ENCODE measurements at regions not wholly inside any gene's neighbourhood (a gene's known extent, or its start where the extent isn't known, plus 50 kb on each side); places are given as distances from the start of the nearest gene placed in this dataset.
A peak's percentile ranks its signal among the peaks of the same experiment; 100 is the strongest.

DNA sequence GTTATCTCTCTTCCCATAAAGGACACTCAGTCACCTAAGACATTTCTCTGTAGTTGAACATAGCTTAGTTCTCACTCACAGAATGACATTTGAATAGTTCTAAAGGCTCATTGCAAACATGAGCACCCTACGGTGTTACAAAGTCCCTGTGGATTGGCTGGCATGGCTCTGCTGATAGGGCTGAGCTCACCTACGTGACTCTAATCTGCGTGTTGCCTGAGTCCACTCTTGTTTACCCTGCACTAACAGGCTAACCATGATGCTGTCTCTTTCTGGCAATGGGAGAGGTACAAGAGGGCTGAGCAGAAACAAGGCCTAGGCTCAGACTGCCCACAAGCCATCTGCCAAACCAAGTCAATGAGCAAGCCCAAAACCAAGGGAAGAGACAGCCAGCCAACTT, 103.6 kb downstream of the PALM2AKAP2 start:
- DNase-seq (ENCODE audit: low spot score), result no peak

DNA sequence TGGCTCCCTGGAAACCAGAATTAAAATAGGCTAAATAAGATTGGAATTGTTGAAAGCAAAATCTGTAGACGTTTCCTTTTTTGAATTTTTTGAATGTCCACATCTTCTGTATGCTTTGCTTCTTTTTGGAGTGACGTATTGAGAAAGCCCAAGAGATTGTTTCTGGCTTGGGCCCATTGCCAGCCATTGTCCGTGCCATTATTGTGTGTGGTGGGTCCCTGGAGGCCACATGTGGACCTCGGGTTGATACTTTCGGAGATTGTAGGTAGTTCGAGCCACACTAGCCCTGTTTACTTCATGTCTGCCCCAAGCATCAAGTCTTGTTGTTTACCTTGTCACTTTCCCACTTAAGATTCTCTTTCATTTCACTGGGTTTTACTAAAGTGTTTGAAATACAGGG, 106.0 kb downstream of the PALM2AKAP2 start:
- no peak for DNase-seq (ENCODE audit: low spot score)

DNA sequence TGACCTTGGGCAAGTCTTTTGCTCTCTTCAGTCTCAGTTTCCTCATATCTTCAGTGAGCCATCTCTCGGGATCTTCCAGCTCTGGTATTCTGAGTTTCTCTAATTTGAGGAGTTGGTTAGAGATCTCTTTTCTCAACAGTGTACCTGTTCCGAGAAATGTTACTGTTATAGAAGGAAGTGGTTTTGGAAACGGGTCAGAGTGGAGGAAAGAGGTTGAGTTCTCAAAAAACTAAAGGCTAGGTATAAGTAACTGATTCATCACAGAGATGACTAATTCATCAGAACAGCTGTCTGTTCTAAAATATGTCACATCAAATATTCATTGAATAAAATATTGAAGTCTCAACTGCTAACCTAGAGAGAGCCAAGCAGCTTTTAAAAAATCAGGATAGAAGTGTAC, 106.6 kb downstream of the PALM2AKAP2 start:
- DNase-seq (ENCODE audit: low spot score), result no peak

DNA sequence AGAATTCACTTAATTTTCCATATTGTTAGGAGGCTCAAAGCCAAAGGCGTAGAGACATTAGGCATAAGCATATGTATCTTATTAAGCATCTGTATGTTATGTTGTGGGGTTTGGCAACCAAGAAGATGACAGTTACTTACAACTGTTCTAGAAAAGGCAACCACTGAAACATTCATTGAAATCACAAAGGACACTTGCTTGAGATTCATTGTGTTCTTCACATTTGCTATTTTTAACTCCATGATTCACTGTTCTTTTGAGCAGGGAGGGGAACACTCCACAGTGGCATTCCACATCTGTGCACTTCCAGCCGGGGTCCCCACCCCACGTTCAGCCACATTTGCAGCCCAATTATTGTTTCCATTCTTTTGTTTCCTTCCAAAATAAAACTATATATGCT, 107.1 kb downstream of the PALM2AKAP2 start:
- DNase-seq (ENCODE audit: low spot score), result peak; percentile 72

DNA sequence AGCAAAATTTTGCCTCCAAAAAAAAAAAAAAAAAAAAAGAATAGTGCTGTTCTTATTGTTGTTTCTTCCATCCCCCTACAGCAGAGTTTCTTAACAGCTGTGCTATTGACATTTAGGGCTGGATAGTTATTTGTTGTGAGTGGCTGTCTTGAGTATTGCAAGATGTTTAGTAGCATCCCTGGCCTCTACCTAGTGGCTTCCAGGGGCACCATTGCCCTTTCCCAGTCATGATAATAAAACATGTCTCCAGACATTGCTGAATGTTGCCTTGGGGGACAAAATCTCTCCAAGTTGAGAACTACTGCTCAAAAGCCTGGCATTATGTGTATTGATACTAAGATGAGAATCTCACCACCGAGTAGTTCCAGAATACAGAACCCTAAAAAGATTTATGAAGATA, 108.7 kb downstream of the PALM2AKAP2 start:
- no peak for DNase-seq (ENCODE audit: low spot score)

DNA sequence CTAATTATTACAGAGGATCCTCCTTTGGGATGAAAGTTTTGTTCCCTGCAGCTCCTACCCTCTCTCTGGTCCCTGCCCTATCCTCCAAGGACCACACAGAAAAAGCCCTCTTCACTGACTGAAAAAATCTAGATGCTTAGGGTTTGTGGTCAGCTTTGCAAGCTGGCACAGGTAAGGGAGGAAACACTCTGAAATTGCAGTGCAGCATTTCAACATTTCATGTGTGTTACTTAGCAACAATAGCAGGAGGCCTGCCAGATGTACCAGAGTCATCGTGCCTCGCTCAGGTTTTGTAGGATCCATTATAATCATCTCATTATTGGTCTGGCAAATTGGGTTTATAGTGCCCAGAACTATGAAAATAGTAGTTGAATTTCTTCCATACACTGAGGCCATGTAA, 109.5 kb downstream of the PALM2AKAP2 start:
- DNase-seq (ENCODE audit: low spot score), result no peak

DNA sequence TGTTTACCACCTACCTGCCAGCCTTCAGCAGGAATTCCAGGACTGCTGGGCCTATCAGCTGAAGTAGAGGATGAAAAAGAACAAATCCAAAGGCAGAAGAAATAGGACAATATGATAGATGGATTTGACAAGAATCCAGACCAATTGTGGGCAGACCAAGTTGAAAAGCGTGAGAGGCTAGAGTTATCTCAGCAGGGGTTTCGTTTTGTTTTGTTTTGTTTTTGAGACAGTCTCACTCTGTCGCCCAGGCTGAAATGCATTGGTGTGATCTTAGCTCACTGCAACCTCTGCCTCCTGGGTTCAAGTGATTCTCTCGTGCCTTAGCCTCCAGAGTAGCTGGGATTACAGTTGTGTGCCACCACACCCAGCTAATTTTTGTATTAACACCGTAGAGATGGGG, 113.2 kb downstream of the PALM2AKAP2 start:
- DNase-seq (ENCODE audit: low spot score), result no peak

DNA sequence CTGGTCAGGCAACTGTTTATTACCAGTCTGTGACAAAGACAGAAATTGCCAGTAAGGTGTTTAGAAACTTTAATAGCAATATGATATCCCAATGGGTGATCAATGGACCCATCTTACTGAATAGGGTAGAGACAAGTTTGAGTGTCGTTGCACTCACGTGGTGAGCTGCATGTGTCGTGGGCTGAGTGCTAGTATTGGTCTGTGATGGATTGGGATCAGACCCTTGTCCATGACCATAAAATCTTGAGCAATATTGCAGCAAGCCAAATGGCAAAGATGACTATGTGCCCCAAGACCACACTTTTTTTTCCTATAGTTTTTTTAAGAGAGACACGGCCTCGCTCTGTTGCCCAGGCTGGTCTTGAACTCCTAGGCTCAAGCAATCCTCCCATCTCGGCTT, 114.5 kb downstream of the PALM2AKAP2 start:
- DNase-seq (ENCODE audit: low spot score), result no peak

DNA sequence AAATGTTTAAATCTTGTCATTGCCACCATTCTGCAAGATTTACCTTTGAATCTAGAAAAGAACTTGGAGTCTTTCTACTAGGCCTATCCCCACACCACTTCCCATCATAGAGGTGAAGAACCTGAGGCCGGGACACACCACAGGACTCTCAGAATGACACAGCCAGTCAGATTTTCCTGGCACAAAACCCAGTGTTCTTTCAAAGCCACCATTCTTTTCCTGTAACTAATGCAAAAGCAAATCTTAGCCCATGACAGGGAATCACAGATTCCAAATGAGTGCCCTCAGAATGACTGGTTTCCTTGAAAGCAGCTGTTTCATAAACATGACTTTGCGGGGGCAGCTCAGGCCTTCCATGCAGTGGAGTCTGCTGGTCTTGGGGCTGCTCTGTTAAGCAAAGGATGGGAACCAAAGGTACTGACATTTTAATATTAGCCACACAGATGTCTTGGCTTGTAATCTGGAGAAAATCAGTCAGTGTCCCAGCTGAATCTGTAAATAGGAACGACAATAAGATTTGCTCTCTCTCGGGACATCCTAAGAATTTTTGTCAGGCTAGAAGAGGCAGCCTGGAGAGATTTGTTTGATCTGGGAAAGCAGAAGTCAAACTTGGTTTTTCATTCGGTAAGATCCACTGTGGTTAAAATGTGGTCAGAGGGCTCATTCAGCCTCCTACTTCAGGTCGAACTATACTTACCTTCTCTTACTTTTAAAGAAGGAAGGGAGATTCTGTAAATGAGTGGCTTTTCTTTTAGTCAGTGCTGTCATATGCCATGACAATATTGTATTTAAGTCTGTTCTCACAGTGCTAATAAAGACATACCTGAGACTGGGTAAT, 115.1 kb downstream of the PALM2AKAP2 start:
- peak; percentile 72 for DNase-seq (ENCODE audit: low spot score)

DNA sequence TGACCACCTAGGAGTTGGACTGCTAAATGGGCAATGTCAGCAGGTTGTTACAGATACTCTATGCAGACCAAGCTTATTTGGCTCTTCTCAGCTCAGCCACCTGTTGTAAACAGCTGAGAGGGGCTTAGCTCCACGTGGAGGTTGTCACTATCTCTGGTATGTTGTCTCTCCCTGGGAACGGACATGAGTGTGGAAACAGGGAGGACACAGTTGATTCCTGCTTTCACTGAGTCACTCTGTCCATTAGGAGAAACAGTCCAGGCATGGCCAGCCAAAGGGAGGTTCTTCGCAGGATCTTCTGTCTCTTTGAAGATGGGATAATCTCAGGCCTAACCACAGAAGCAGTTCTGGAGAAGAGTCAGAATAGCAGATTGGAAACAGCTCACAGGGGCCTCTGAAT, 121.2 kb downstream of the PALM2AKAP2 start:
- no peak for DNase-seq (ENCODE audit: low spot score)

DNA sequence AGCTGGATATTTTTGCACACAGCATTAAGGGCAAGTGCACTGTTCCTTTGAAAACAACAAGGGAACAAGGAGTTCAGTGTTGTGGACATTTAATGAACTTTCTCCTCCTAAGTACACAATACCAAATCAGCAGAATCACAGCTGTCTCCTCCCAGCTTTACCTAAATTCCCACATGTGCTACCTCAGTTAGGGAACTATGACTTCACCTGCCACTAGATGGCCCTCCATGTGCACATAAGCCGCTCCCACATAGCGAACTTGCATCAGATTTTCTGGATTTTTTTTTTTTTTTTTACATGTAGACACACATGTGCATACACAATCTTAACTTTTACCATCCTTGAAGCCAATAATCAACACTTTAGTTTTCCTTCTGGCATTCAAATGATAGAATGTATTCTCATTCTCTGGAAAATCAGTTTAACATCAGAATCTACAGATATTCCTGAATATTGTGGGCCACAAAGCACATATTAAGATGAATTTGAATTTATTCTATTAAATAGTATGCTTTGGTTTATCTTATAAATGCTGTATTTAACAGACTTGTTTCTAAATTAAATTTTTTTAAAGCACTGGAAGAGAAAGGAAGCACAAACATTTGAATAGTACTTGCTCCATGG, 123.6 kb downstream of the PALM2AKAP2 start:
- DNase-seq (ENCODE audit: low spot score), result peak; percentile 54

DNA sequence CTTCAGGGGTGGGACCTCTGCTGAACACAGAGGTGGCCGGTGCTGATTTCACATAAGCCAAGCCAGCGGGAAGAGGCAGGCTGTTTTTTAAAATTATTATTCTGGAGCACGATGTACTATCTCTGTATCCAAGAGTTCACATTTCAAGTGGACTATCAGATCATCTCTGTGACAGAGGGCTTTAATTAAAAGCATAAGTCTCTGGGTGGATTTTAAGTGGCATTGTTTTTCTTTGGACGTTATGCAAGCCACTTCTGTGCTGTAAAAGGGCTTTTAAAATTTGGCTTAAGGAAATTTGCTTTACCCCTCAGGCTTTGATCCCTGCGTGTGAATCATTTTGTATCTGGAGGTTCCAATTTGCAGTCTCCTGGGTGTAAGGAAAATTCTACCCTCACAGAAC, 124.7 kb downstream of the PALM2AKAP2 start:
- no peak for DNase-seq (ENCODE audit: low spot score)

DNA sequence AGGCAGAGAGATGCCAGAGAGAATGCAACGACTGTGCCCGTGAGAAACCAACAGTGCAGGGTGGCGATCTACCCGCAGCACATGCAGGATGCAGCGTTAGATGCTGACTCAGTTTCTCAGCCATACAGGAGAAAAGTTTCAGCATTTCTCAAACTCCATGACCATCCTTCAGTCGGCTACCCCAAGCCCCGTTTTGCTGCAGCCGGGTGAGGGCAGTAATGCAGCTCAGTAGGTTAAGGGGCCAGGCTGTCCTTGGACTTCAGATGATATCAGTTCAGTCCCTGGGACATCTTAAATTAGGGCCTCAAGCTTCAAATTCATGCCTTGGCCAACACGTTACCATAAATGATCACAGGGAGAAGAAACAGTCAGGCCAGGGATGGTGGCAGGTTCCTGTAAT, 125.5 kb downstream of the PALM2AKAP2 start:
- DNase-seq (ENCODE audit: low spot score), result no peak

DNA sequence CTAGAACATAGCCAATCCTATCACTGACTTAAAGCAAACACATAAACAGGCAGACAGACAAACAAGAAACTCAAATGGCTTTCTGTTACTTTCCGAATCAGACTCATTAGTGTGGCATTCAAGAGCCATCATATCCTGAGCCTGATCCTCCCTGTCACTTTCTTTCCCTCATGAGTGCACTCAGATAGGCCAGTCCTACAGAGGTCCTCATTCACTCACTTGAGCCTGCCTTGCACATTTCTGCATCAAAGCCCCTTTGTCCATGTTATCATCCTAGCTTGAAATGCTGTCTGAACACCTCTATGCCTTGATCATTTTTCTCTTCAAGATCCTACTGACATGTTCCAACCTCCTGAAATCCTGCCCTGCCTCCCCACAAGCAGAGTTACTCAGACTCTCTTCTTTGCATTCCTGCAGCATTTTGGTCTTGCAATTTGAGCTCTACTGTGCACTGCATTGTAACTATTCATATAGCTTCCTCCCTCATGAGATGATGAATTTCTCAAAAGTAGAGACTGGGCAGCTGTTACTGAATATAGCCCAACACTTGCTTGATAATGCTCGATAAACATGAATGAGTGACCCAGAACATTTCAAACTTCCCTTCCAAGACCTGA, 126.9 kb downstream of the PALM2AKAP2 start:
- no peak for DNase-seq (ENCODE audit: low spot score)

DNA sequence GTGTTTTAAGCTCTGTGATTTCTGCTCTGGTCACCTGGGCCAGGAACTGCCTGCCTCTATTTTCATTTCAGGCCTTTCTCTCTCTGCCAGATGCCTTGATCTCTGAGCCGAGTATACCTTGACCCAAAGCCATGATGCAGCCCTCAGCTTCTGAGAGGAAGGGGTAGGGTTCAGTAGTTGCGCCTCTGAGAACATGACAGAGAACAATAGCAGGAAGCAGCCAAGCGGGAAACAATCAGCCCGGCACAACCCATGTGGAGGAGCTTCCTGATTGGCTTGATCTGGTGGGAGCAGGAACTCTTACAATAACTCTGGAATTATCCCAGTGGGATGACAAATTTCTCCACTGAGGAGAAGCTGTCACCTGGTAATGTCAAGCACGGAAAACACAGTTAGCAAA, 127.4 kb downstream of the PALM2AKAP2 start:
- DNase-seq (ENCODE audit: low spot score), result peak; percentile 60

DNA sequence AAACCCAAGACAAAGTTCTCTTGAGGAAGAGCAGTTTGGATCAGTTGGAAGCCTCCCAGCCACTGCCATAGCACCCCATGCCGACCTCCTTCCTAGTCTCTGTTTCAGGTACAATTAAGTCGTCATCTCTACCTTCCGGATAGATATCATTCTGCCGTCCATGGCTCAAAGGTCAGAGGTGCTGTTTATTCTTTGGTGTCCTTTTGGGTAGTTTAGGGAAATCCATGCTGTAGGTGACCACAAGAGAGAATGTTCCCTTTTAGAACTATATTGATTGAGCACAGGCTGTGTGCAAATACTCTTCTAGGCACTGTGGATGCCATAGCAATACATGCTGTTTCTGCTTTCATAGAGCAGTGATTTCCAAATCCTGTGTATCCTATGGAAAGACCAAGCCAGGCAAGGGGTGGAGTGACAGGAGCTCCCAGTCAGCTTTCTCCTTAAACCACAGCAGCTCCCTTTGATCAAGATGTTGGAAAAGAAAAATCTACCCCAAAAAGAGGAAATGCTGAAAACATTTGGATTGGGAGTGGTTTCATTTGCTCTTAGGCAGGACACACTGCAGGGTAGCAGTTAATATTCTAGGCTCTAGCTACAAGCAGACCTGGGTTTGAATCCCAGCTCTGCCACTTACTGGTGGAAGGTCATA, 127.9 kb downstream of the PALM2AKAP2 start:
- no peak for DNase-seq (ENCODE audit: low spot score)

DNA sequence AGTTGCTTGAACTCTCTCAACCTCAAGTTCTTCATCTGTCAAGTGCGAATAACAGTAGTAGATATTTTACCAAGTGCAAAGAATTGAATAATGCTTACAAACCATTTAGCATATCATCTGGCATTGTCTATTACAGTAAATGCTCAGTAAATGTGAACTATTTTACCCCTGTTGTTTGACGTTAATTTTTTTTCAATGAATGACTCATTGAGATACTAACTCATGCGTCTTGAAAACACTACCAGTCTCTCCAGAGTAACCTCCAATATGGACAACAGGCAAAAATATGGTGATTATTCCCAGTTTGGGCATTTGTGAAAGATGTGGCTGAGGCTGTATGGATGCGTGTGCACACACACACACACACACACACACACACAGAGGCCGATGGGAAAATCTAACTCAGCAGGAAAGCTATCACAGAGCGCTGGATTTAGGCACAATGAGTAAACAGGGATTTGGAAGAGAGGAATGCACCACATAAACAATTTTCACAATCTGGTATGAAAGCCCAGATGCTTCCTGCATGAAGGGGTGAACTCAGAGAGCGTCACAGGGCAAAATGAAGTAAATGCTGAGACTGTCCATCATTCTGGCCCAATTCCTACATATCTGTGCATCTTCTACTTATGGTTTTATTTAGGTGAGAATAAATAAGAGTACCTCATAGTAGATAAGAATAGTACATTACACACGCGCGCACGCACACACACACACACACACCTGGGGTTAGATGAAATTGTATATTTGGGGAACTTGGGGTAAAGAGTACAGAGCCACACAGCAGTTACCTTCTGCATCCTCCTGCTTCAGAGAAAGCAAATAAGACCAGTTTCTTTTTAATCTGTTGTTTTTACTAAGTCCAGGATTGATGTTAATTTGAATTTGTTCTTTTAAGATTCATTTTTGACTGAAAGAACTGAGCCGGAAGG, 128.7 kb downstream of the PALM2AKAP2 start:
- DNase-seq (ENCODE audit: low spot score), result no peak

DNA sequence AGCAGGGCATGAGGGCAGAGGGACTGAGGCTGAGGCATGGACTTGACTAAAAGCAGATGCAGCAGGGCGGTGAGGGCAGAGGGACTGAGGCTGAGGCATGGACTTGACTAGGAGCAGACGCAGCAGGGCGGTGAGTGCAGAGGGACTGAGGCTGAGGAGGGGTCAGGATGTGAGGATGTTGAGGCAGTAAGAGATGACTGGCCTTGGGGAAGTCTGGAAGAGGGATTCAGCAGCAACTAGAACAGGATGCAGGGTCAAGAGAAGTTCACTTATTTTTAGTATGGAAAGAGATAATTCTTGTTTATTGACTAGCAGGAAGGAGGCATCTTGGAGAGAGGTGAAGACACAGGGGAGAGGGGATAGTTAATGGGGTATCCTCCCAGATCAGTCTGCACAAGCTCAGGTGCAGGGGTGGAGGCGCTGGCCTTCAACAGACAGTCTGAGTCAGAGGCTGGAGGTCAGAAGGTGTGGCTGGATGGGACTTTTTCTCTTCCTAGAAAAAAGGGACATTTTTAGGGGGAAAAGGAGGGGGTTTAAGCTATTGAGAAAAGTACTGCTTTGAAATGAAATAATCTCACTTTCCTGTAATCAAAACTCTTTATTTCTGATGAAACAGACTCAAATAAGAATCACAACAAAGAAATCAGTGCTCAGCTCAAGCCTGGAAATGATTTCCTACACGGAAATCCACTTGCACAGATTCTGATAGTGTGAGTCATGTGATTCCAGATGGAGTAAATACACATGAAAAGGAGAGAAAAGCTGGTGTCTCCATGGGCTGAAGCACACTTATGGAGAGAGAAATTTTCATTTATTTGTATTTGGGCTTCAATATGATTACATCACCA, 130.9 kb downstream of the PALM2AKAP2 start:
- DNase-seq (ENCODE audit: low spot score), result no peak

DNA sequence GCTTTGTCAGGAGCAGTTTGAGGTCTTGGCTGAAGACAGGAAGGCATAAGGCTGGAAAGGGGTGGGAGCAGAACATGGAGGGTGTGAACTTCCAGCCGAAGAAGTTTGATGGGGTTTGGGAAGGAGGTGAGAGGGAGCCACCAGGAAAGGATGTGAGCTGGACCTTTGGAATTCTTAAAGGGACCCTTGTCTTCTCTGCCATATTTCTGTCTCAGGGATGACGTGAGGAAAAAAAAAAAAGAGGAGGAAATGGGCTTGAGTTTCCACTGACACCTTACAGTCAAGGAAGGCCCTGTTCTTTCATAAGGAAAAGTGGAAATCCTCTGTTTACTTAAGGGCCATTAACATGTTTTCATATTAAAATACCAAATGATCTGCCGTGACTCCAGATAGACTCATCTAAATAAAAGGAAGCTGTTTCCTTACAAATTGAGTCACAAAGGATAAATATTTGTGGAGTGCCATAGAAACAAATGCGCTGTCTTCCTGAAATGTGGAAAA, 132.1 kb downstream of the PALM2AKAP2 start:
- DNase-seq (ENCODE audit: low spot score), result no peak

DNA sequence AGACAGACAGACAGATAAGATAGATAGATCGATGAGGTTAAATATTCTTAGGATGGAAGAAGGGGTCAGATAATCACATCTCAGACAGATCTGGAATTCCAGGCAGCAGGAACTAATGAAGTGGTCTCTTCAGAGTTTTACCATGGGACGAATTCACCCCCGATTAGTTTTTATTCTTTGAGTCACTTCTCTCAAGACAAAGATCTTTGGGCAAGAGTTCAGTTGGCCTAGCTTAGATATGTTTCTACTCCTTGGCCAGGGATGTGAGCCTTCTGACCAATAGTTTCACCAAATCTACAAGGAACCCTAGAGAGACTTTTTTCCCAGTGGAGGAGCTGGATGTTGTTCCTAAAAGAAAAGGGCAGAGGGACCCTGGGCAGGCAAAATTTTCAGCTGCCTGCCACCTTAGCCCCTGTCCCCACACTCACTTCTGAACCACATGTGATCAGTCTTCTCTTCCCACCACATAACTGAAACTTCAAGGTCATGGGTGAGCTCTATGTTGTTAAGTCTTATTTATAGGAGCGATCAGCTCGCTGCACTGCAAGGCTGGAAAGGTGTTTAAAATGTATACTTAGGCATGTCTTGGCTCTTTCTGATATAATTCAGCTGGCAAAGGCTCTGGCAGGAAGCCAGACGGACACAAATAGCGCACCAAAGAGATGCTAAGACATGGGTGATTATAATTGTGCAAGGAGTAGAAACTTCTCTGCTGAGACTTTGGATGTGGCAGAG, 132.9 kb downstream of the PALM2AKAP2 start:
- DNase-seq (ENCODE audit: low spot score), result no peak
